ENCODE measurements at regions not wholly inside any gene's neighbourhood (a gene's known extent, or its start where the extent isn't known, plus 50 kb on each side); places are given as distances from the start of the nearest gene placed in this dataset.

GRCh38 chr1:184859381-184860105 lies 104.9 kb upstream of the EDEM3 start:
- Histone ChIP-seq H3K4me3 (no peak overlapping the region), H3K36me3 (peaks cover 0 to 19% of the 10 kb centered on the region in 2 donors), H3K9me3 (no peaks in the 10 kb centered on the region), H3K27ac (no peak overlapping the region), H3K27me3 (no peaks in the 10 kb centered on the region), H3K4me1 (peaks cover 0 to 7% (median 0%) of the 10 kb centered on the region in 3 donors)
- no peak for TF ChIP-seq POLR2AphosphoS5 (IDR thresholded peaks at IDR 0.05)
- 87 to 93% methylated on average over 2 to 3 of the region's 5 CpGs for WGBS, 2 donors (ENCODE audit: low coverage in 1 of 2)
- ATAC-seq = no peak

- no peak for ATAC-seq
- Histone ChIP-seq H3K27ac (no peak overlapping the region), H3K4me1 (peaks cover 0 to 12% (median 0%) of the 10 kb centered on the region in 3 donors), H3K4me3 (no peak overlapping the region), H3K27me3 (no peaks in the 10 kb centered on the region), H3K9me3 (no peaks in the 10 kb centered on the region), H3K36me3 (peaks cover 0 to 13% of the 10 kb centered on the region in 2 donors)
- 76 to 79% methylated on average over 3 of the region's 3 CpGs for WGBS, 2 donors (ENCODE audit: low coverage in 1 of 2)
- TF ChIP-seq POLR2AphosphoS5 (IDR thresholded peaks at IDR 0.05) (no peak), CTCF (IDR thresholded peaks at IDR 0.05) (no peak), POLR2A (IDR thresholded peaks at IDR 0.05) (no peak), EP300 (IDR thresholded peaks at IDR 0.05) (no peak)
Observed at GRCh38 chr1:184858288-184858687, 103.6 kb upstream of the EDEM3 start.

- H3K9me3 ChIP-seq = no peaks in the 10 kb centered on the region
- WGBS, 2 donors (ENCODE audit: low coverage in 1 of 2) = 60 to 100% methylated on average over 1 of the region's 1 CpG
- no peak overlapping the region for H3K4me3 ChIP-seq
- peaks cover 0 to 15% of the 10 kb centered on the region in 2 donors for H3K36me3 ChIP-seq
- no peaks in the 10 kb centered on the region for H3K27me3 ChIP-seq
- H3K4me1 ChIP-seq = peaks cover 0 to 9% (median 0%) of the 10 kb centered on the region in 3 donors
- no peak for ATAC-seq
- no peak overlapping the region for H3K27ac ChIP-seq
- TF ChIP-seq EP300 (IDR thresholded peaks at IDR 0.05) = no peak
- TF ChIP-seq POLR2AphosphoS5 (IDR thresholded peaks at IDR 0.05) = no peak
- no peak for TF ChIP-seq POLR2A (IDR thresholded peaks at IDR 0.05)
- no peak for TF ChIP-seq CTCF (IDR thresholded peaks at IDR 0.05)
Observed at GRCh38 chr1:184854496-184855140, 100.0 kb upstream of the EDEM3 start.

GRCh38 chr1:184854036-184854435 lies 99.4 kb upstream of the EDEM3 start:
- peaks cover 0 to 9% (median 0%) of the 10 kb centered on the region in 3 donors for H3K4me1 ChIP-seq
- no peak overlapping the region for H3K27ac ChIP-seq
- 89 to 92% methylated on average over 1 of the region's 1 CpG for WGBS, 2 donors (ENCODE audit: low coverage in 1 of 2)
- H3K36me3 ChIP-seq = peaks cover 0 to 15% of the 10 kb centered on the region in 2 donors
- no peaks in the 10 kb centered on the region for H3K27me3 ChIP-seq
- H3K9me3 ChIP-seq = no peaks in the 10 kb centered on the region
- no peak for ATAC-seq
- no peak overlapping the region for H3K4me3 ChIP-seq
- TF ChIP-seq POLR2AphosphoS5 (IDR thresholded peaks at IDR 0.05) (no peak), CTCF (IDR thresholded peaks at IDR 0.05) (no peak), EP300 (IDR thresholded peaks at IDR 0.05) (no peak), POLR2A (IDR thresholded peaks at IDR 0.05) (no peak)

GRCh38 chr1:184851822-184852746 lies 97.4 kb upstream of the EDEM3 start:
- no peak for ATAC-seq
- H3K27me3 ChIP-seq = no peaks in the 10 kb centered on the region
- 86 to 97% methylated on average over 5 to 12 of the region's 14 CpGs for WGBS, 2 donors (ENCODE audit: low coverage in 1 of 2)
- no peak overlapping the region for H3K27ac ChIP-seq
- H3K4me1 ChIP-seq = peaks cover 0 to 9% (median 0%) of the 10 kb centered on the region in 3 donors
- TF ChIP-seq EP300 (IDR thresholded peaks at IDR 0.05) (no peak), CTCF (IDR thresholded peaks at IDR 0.05) (no peak), POLR2AphosphoS5 (IDR thresholded peaks at IDR 0.05) (no peak), POLR2A (IDR thresholded peaks at IDR 0.05) (no peak)
- H3K9me3 ChIP-seq = no peaks in the 10 kb centered on the region
- no peak overlapping the region for H3K4me3 ChIP-seq
- H3K36me3 ChIP-seq = peaks cover 0 to 14% of the 10 kb centered on the region in 2 donors

Data from gastroesophageal sphincter (tissue), 4 donors.